IMR-90 (cell line): ENCODE measurements at regions not wholly inside any gene's neighbourhood (a gene's known extent, or its start where the extent isn't known, plus 50 kb on each side); places are given as distances from the start of the nearest gene placed in this dataset.
A peak's percentile ranks its signal among the peaks of the same experiment; 100 is the strongest.

Experiments used
- ATAC-seq: fragments of 200-7000 bp; cut with Tn5 transposase; 2 replicates; pipeline ENCODE4 v1.9.1; 2020; ENCODE audit warnings: low read depth, mild to moderate bottlenecking, moderate library complexity
- BruUV-seq: library from RNA; stranded (reverse); fragments of 400-500 nt; replicated peaks from 2 replicates; lab custom pipeline; 2021; lab: Mats Ljungman, UMichigan
- CTCF ChIA-PET: fragments of 300-600 bp; formaldehyde crosslinking; extraction: SDS; loops from one replicate; lab custom pipeline; 2021; ENCODE audit warnings: antibody characterized with exemption; lab: Yijun Ruan, JAX
- POLR2A ChIA-PET: fragments of 300-600 bp; sonication (Branson Sonifier 250); formaldehyde crosslinking; loops from one replicate; lab custom pipeline; 2022; ENCODE audit warnings: antibody characterized with exemption; ENCODE audit not compliant: unreplicated experiment; lab: Charles Lee
- DNase-seq: peaks from one replicate; pipeline ENCODE4 v3.0.0; 2013
- H2AFZ ChIP-seq: replicated peaks from 2 replicates; pipeline ENCODE3; 2013; ENCODE audit warnings: low read length, mild to moderate bottlenecking; ENCODE audit not compliant: poor library complexity
- H2AK5ac ChIP-seq: 2 replicates; pipeline ENCODE4 v1.6.1; 2013; ENCODE audit warnings: low read depth, low read length, inconsistent platforms
- H2AK9ac ChIP-seq: replicated peaks from 2 replicates; pipeline ENCODE3; 2013; ENCODE audit warnings: mild to moderate bottlenecking, low read depth, low read length, moderate library complexity; ENCODE audit not compliant: poor library complexity
- H2BK120ac ChIP-seq: 2 replicates; pipeline ENCODE4 v1.6.1; 2013; ENCODE audit warnings: low read depth, low read length, inconsistent platforms
- H2BK15ac ChIP-seq: 3 replicates; pipeline ENCODE4 v1.6.1; 2013; ENCODE audit warnings: low read depth, low read length, inconsistent platforms
- H2BK20ac ChIP-seq: 2 replicates; pipeline ENCODE4 v1.6.1; 2013; ENCODE audit warnings: low read depth, mild to moderate bottlenecking, inconsistent platforms, low read length, moderate library complexity
- H2BK5ac ChIP-seq: 2 replicates; pipeline ENCODE4 v1.6.1; 2013; ENCODE audit warnings: mild to moderate bottlenecking, low read depth, low read length, inconsistent platforms; ENCODE audit not compliant: poor library complexity, severe bottlenecking
- H3K14ac ChIP-seq: replicated peaks from 2 replicates; pipeline ENCODE4 v1.6.1; 2013; ENCODE audit warnings: low read depth, low read length, inconsistent platforms
- H3K18ac ChIP-seq: 2 replicates; pipeline ENCODE4 v1.6.1; 2013; ENCODE audit warnings: low read depth, low read length, control low read depth
- H3K23ac ChIP-seq: 2 replicates; pipeline ENCODE4 v1.6.1; 2013; ENCODE audit warnings: low read depth, low read length, inconsistent platforms
- H3K27ac ChIP-seq: 2 replicates; pipeline ENCODE4 v1.5.1; 2013; ENCODE audit warnings: mild to moderate bottlenecking, control low read depth, low read length; ENCODE audit not compliant: insufficient read depth
- H3K27me3 ChIP-seq: 2 replicates; pipeline ENCODE4 v1.6.1; 2013; ENCODE audit warnings: low read length; ENCODE audit not compliant: control insufficient read depth, insufficient read depth
- H3K36me3 ChIP-seq: 2 replicates; pipeline ENCODE4 v1.6.1; 2013; ENCODE audit warnings: low read length, mixed read lengths; ENCODE audit not compliant: control insufficient read depth, insufficient read depth
- H3K4ac ChIP-seq: 2 replicates; pipeline ENCODE4 v1.6.1; 2013; ENCODE audit warnings: low read depth, low read length, inconsistent platforms
- H3K4me1 ChIP-seq: 2 replicates; pipeline ENCODE4 v1.6.1; 2013; ENCODE audit warnings: low read length, mixed read lengths; ENCODE audit not compliant: control insufficient read depth, insufficient read depth
- H3K4me2 ChIP-seq: 2 replicates; pipeline ENCODE4 v1.6.1; 2013; ENCODE audit warnings: low read depth, mild to moderate bottlenecking, control low read depth, low read length, moderate library complexity
- H3K4me3 ChIP-seq: 2 replicates; pipeline ENCODE4 v1.5.1; 2013; ENCODE audit warnings: low read depth, mild to moderate bottlenecking, control low read depth, low read length, moderate library complexity; ENCODE audit not compliant: insufficient read depth
- H3K56ac ChIP-seq: 2 replicates; pipeline ENCODE4 v1.6.1; 2013; ENCODE audit warnings: low read length, inconsistent platforms; ENCODE audit not compliant: insufficient read depth; ENCODE audit errors: extremely low read depth
- H3K79me1 ChIP-seq, 2 experiments: 2 replicates each; pipeline ENCODE4 v1.6.1; 2013; ENCODE audit warnings: low read length in 2 of 2, inconsistent platforms in 1 of 2, low read depth in 1 of 2
- H3K9ac ChIP-seq: 2 replicates; pipeline ENCODE4 v1.6.1; 2013; ENCODE audit warnings: low read depth, low read length, control low read depth
- H3K9me1 ChIP-seq: 2 replicates; pipeline ENCODE4 v1.6.1; 2013; ENCODE audit warnings: low read length, inconsistent platforms; ENCODE audit not compliant: insufficient read depth
- H3K9me3 ChIP-seq: 2 replicates; pipeline ENCODE4 v1.6.1; 2013; ENCODE audit warnings: low read length; ENCODE audit not compliant: control insufficient read depth, insufficient read depth
- H4K20me1 ChIP-seq: 2 replicates; pipeline ENCODE4 v1.6.1; 2013; ENCODE audit warnings: low read length, inconsistent platforms; ENCODE audit not compliant: insufficient read depth
- H4K5ac ChIP-seq: 2 replicates; pipeline ENCODE4 v1.6.1; 2013; ENCODE audit warnings: mild to moderate bottlenecking, low read depth, low read length, control low read depth
- H4K8ac ChIP-seq, 2 experiments: 2 replicates each; pipeline ENCODE4 v1.6.1; 2013; ENCODE audit warnings: low read depth in 2 of 2, low read length in 2 of 2, control low read depth in 1 of 2, inconsistent platforms in 1 of 2
- H4K91ac ChIP-seq: 2 replicates; pipeline ENCODE4 v1.6.1; 2013; ENCODE audit warnings: low read depth, low read length, inconsistent platforms; ENCODE audit not compliant: insufficient read depth
- BHLHE40 ChIP-seq: fragments of 150-350 bp; IDR thresholded peaks from 2 replicates; pipeline ENCODE4 v1.6.1; 2016; ENCODE audit warnings: mild to moderate bottlenecking, low read depth, low read length
- CEBPB ChIP-seq: IDR thresholded peaks from 2 replicates; pipeline ENCODE4 v1.6.1; 2012; ENCODE audit warnings: low read depth, low read length, improper control_type of control experiment
- CHD1 ChIP-seq: IDR thresholded peaks from 2 replicates; pipeline ENCODE4 v1.6.1; 2012; ENCODE audit warnings: low read depth, low read length, improper control_type of control experiment
- CTCF ChIP-seq: conservative IDR thresholded peaks from 2 replicates; pipeline ENCODE4 v1.5.1; 2012; ENCODE audit warnings: mild to moderate bottlenecking, low read depth, low read length, improper control_type of control experiment
- ELK1 ChIP-seq: fragments of 150-350 bp; IDR thresholded peaks from 2 replicates; pipeline ENCODE4 v1.6.1; 2016; ENCODE audit warnings: low read depth, mild to moderate bottlenecking, low read length, moderate library complexity, borderline replicate concordance
- FOS ChIP-seq: fragments of 150-350 bp; IDR thresholded peaks from 2 replicates; pipeline ENCODE4 v1.6.1; 2016; ENCODE audit warnings: low read depth, low read length
- MAFK ChIP-seq: IDR thresholded peaks from 2 replicates; pipeline ENCODE4 v1.6.1; 2012; ENCODE audit warnings: low read depth, low read length, improper control_type of control experiment
- MAZ ChIP-seq: IDR thresholded peaks from 2 replicates; pipeline ENCODE4 v1.6.1; 2012; ENCODE audit warnings: low read depth, mild to moderate bottlenecking, low read length, improper control_type of control experiment, moderate library complexity, borderline replicate concordance
- MXI1 ChIP-seq: IDR thresholded peaks from 2 replicates; pipeline ENCODE4 v1.6.1; 2012; ENCODE audit warnings: low read depth, mild to moderate bottlenecking, low read length, moderate library complexity, borderline replicate concordance
- NFE2L2 ChIP-seq: fragments of 150-350 bp; IDR thresholded peaks from 2 replicates; pipeline ENCODE4 v1.6.1; 2016; ENCODE audit warnings: low read depth, mild to moderate bottlenecking, low read length
- POLR2A ChIP-seq: IDR thresholded peaks from 2 replicates; pipeline ENCODE4 v1.6.1; 2012; ENCODE audit warnings: mild to moderate bottlenecking, low read depth, low read length
- RAD21 ChIP-seq: IDR thresholded peaks from 2 replicates; pipeline ENCODE4 v1.6.1; 2012; ENCODE audit warnings: low read length, improper control_type of control experiment
- RCOR1 ChIP-seq: IDR thresholded peaks from 2 replicates; pipeline ENCODE4 v1.6.1; 2012; ENCODE audit warnings: mild to moderate bottlenecking, low read length, improper control_type of control experiment; ENCODE audit not compliant: insufficient replicate concordance
- RFX5 ChIP-seq: IDR thresholded peaks from 2 replicates; pipeline ENCODE4 v1.8.0; 2012; ENCODE audit warnings: low read depth, mild to moderate bottlenecking, low read length, moderate library complexity
- SMC3 ChIP-seq: fragments of 150-350 bp; IDR thresholded peaks from 2 replicates; pipeline ENCODE4 v1.6.1; 2016; ENCODE audit warnings: low read depth, mild to moderate bottlenecking, antibody characterized with exemption, low read length, moderate library complexity
- USF2 ChIP-seq: fragments of 150-350 bp; IDR thresholded peaks from 2 replicates; pipeline ENCODE4 v1.6.1; 2017; ENCODE audit warnings: mild to moderate bottlenecking, antibody characterized with exemption, low read length, low read depth
- WGBS, 2 experiments: methylation state at CpG; one replicate each; pipeline versions ENCODE4 v1.1.5 to v1.1.7; 2013; ENCODE audit warnings: missing lambda C conversion rate in 2 of 2; ENCODE audit not compliant: insufficient read length in 1 of 2; ENCODE audit errors: extremely low coverage in 2 of 2; 5-methylcytosine and 5-hydroxymethylcytosine counted together
- dilution Hi-C: fragments of 300-500 bp; cut with HindIII; formaldehyde crosslinking; loops from one replicate; pipeline ENCODE4 v1.14.3; 2018; ENCODE audit warnings: low sequenced_read_pairs; ENCODE audit not compliant: unreplicated experiment
- in situ Hi-C: fragments of 300-500 bp; cut with MboI; formaldehyde crosslinking; loops from 3 replicates; pipeline ENCODE4 v1.14.3; 2019; ENCODE audit warnings: low sequenced_read_pairs, inconsistent platforms, mixed read lengths
- intact Hi-C: fragments of 100-400 bp; cut with micrococcal nuclease; formaldehyde crosslinking; loops from 2 replicates; pipeline ENCODE4 v1.10.0; 2022

GRCh38 chr1:199693724-199694123 lies 333.8 kb upstream of the NR5A2 start:
- no peak overlapping the region for H2AFZ ChIP-seq
- in situ Hi-C loops = no loop called here
- no CpG with 5 or more reads among the region's 2 CpGs for WGBS, 2 experiments
- H2BK15ac ChIP-seq = no peak overlapping the region
- ChIA-PET CTCF (interaction anchor here (0.7 kb wide), 1 partner anchor 17 kb away, joined by 3 read pairs; no protein-coding TSS in a partner anchor), POLR2A (no interaction called here)
- no peak overlapping the region for H3K9ac ChIP-seq
- no peaks in the 10 kb centered on the region for H4K20me1 ChIP-seq
- no peak overlapping the region for H3K56ac ChIP-seq
- no peak overlapping the region for H3K4me3 ChIP-seq
- intact Hi-C loops = no loop called here
- ATAC-seq (no peak), DNase-seq (no peak)
- no peaks in the 10 kb centered on the region for H3K79me1 ChIP-seq
- no peak overlapping the region for H2BK120ac ChIP-seq
- H3K23ac ChIP-seq = no peak overlapping the region
- H3K18ac ChIP-seq = no peak overlapping the region
- no peak overlapping the region for H4K5ac ChIP-seq
- H2AK9ac ChIP-seq = no peak overlapping the region
- H3K9me3 ChIP-seq = no peaks in the 10 kb centered on the region
- H3K9me1 ChIP-seq = no peaks in the 10 kb centered on the region; the same call in 1 of the 2 replicates
- no peak overlapping the region for H3K4ac ChIP-seq
- peak overlapping the region; percentile 24; the same call in 1 of the 2 replicates for H2AK5ac ChIP-seq
- no peak overlapping the region for H3K27ac ChIP-seq
- no peaks in the 10 kb centered on the region for H3K36me3 ChIP-seq
- H3K27me3 ChIP-seq = no peaks in the 10 kb centered on the region
- no peak overlapping the region for H4K91ac ChIP-seq
- dilution Hi-C loops = no loop called here
- no peak overlapping the region for H3K4me2 ChIP-seq
- H4K8ac ChIP-seq = no peak overlapping the region
- TF ChIP-seq ELK1 = no peak
- TF ChIP-seq BHLHE40 = no peak
- TF ChIP-seq RCOR1 = no peak
- no peak for TF ChIP-seq SMC3
- no peak for TF ChIP-seq CEBPB
- no peak for TF ChIP-seq FOS
- TF ChIP-seq USF2 = no peak
- TF ChIP-seq NFE2L2 = no peak
- no peak for TF ChIP-seq MXI1
- no peak for TF ChIP-seq MAZ
- TF ChIP-seq RAD21 = no peak
- TF ChIP-seq RFX5 = no peak
- no peak for TF ChIP-seq CTCF
- no peak for TF ChIP-seq POLR2A
- no peak for TF ChIP-seq MAFK
- TF ChIP-seq CHD1 = no peak
- no peak overlapping the region for H2BK5ac ChIP-seq
- no peak overlapping the region; the same call in 1 of the 2 replicates for H3K14ac ChIP-seq
- H2BK20ac ChIP-seq = no peak overlapping the region
- BruUV-seq = no TSS peak
- peaks cover 5% of the 10 kb centered on the region for H3K4me1 ChIP-seq
